ENCODE measurements at regions not wholly inside any gene's neighbourhood (a gene's known extent, or its start where the extent isn't known, plus 50 kb on each side); places are given as distances from the start of the nearest gene placed in this dataset.

DNA sequence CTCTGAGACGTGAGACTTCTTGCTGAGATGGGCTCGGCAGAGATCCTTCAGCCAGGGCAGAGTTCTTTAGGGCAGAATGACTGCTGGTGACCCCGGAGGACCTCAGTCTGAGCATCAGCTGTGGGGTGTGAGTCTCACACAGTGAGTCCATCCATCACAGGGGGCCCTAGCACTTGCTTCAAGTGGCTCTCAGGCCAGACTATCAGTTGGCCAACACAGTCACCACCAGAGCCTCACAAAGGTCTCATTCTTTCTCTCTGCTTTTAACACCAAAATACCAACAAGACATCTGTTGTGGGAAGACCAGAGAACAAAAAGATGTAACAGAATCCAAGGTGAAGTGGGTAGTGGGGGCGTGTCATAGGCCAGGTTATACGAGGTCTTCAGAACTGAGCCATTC lies 345.6 kb upstream of the NRP1 start:
- no TSS peak for BruUV-seq (replicated peaks)
- Mint-ChIP-seq H3K27ac (ENCODE audit: unreplicated experiment) (no peak overlapping the region), H3K4me1 (ENCODE audit: low read depth, unreplicated experiment) (no peaks in the 10 kb centered on the region), H3K4me3 (ENCODE audit: unreplicated experiment) (no peak overlapping the region), H3K27me3 (ENCODE audit: insufficient read depth, unreplicated experiment) (no peaks in the 10 kb centered on the region), H3K36me3 (ENCODE audit: insufficient read depth, unreplicated experiment) (no peaks in the 10 kb centered on the region), H3K9me3 (ENCODE audit: unreplicated experiment) (peaks cover 37% of the 10 kb centered on the region)
- no peak for DNase-seq
- Histone ChIP-seq H3K9me3 (peaks cover 7% of the 10 kb centered on the region), H3K36me3 (ENCODE audit: control insufficient read depth, insufficient read depth, low read length) (no peaks in the 10 kb centered on the region), H3K4me1 (no peaks in the 10 kb centered on the region), H3K27me3 (replicated peaks; ENCODE audit: control insufficient read depth, insufficient read depth, low read length) (no peaks in the 10 kb centered on the region), H3K4me3 (ENCODE audit: low read depth, low read length) (no peak overlapping the region)
- TF ChIP-seq, protein P1, sequence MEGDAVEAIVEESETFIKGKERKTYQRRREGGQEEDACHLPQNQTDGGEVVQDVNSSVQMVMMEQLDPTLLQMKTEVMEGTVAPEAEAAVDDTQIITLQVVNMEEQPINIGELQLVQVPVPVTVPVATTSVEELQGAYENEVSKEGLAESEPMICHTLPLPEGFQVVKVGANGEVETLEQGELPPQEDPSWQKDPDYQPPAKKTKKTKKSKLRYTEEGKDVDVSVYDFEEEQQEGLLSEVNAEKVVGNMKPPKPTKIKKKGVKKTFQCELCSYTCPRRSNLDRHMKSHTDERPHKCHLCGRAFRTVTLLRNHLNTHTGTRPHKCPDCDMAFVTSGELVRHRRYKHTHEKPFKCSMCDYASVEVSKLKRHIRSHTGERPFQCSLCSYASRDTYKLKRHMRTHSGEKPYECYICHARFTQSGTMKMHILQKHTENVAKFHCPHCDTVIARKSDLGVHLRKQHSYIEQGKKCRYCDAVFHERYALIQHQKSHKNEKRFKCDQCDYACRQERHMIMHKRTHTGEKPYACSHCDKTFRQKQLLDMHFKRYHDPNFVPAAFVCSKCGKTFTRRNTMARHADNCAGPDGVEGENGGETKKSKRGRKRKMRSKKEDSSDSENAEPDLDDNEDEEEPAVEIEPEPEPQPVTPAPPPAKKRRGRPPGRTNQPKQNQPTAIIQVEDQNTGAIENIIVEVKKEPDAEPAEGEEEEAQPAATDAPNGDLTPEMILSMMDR (IDR thresholded peaks at IDR 0.05; ENCODE audit: insufficient read depth in 1 of 2, low read depth in 1 of 2, low read length in 1 of 2, severe bottlenecking in 1 of 2, unreplicated experiment in 1 of 2): no peak
- ChIA-PET CTCF (no interaction called here), POLR2A (no interaction called here)
- intact Hi-C loops (cut with micrococcal nuclease; ENCODE audit: unreplicated experiment): no loop called here

DNA sequence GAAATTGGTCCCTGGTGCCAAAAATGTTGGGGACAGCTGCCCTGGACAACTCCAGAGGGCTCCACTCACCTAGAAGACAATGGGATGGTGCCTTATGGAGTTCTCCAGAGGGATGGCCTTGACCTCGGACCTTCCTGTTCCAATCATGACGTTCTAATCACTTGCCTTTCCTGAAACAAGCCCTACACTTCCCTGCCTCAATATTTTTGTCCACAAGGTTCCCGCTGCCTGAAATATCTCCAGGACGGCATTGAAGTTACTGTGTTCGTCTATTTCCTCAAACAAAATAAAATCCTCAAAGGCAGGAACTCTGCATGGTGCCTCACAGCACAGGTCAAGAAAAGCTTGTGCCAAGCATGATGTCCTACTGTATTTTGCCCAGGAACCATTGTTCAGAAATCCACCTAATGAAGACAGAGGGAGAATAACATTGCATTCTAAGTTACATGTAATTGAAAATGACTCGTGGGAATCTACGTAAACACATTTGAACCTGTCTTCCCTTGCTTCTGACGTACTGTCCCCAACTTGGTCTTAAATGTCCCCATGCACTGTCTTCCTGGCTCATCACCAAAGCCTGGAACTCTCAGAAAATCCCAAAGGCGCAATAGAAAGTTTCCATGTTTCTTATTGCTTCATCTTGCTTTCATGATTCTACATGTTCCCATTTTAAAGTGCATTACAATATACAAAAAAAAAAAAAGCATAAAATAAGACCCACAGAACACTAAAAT lies 342.3 kb upstream of the NRP1 start:
- H3K9me3 ChIP-seq: no peaks in the 10 kb centered on the region; the same call in none of the 2 replicates
- H3K4me3 Mint-ChIP-seq (ENCODE audit: unreplicated experiment): no peak overlapping the region
- DNase-seq: no peak
- H3K9me3 Mint-ChIP-seq (ENCODE audit: unreplicated experiment): peaks cover 37% of the 10 kb centered on the region
- H3K27me3 ChIP-seq (replicated peaks; ENCODE audit: control insufficient read depth, insufficient read depth, low read length): no peaks in the 10 kb centered on the region
- no TSS peak for BruUV-seq (replicated peaks)
- TF ChIP-seq, protein P1 (IDR thresholded peaks at IDR 0.05; ENCODE audit: insufficient read depth in 1 of 2, low read depth in 1 of 2, low read length in 1 of 2, severe bottlenecking in 1 of 2, unreplicated experiment in 1 of 2): no peak
- intact Hi-C loops (cut with micrococcal nuclease; ENCODE audit: unreplicated experiment): no loop called here
- no peaks in the 10 kb centered on the region for H3K36me3 Mint-ChIP-seq (ENCODE audit: insufficient read depth, unreplicated experiment)
- no peaks in the 10 kb centered on the region for H3K36me3 ChIP-seq (ENCODE audit: control insufficient read depth, insufficient read depth, low read length)
- H3K4me1 ChIP-seq: no peaks in the 10 kb centered on the region
- ChIA-PET POLR2A (no interaction called here), CTCF (no interaction called here)
- no peaks in the 10 kb centered on the region for H3K4me1 Mint-ChIP-seq (ENCODE audit: low read depth, unreplicated experiment)
- H3K27ac Mint-ChIP-seq (ENCODE audit: unreplicated experiment): no peak overlapping the region
- H3K27me3 Mint-ChIP-seq (ENCODE audit: insufficient read depth, unreplicated experiment): no peaks in the 10 kb centered on the region
- no peak overlapping the region for H3K4me3 ChIP-seq (ENCODE audit: low read depth, low read length)

DNA sequence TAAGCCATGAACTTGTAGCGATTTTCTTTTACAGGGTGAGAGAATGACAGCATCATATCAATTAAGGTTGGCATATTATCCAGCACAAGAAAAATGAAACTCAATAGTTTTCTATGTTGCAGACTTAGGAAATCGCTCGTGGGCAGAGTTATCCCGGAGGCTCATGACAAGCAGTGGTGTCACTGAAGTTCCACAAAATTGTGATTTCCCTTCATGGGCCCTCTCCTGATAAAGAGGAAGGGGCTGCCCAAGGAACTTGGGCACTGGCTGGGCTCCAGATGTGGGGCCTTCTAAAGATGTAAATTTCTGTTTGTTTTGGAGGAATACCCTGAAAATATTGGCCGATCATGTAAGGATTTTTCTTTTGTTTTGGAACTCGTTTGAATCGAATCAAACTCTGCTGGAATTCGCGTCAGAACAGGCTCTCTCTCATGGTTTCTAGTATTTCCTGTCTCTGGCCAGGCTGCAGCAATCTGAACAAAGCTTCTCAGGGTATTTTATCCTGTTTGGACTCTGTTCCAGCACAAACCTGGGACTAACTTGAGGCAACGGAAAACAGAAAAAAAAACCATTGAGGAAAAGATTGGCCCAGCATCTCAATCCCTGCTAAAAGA lies 340.6 kb upstream of the NRP1 start:
- POLR2A ChIA-PET: no interaction called here
- no peaks in the 10 kb centered on the region for H3K36me3 ChIP-seq (ENCODE audit: control insufficient read depth, insufficient read depth, low read length)
- H3K4me1 Mint-ChIP-seq (ENCODE audit: low read depth, unreplicated experiment): no peaks in the 10 kb centered on the region
- CTCF ChIA-PET: no interaction called here
- DNase-seq: no peak
- peaks cover 29% of the 10 kb centered on the region for H3K9me3 Mint-ChIP-seq (ENCODE audit: unreplicated experiment)
- no TSS peak for BruUV-seq (replicated peaks)
- no peaks in the 10 kb centered on the region for H3K36me3 Mint-ChIP-seq (ENCODE audit: insufficient read depth, unreplicated experiment)
- no peaks in the 10 kb centered on the region; the same call in 1 of the 2 replicates for H3K9me3 ChIP-seq
- no peak overlapping the region for H3K4me3 Mint-ChIP-seq (ENCODE audit: unreplicated experiment)
- H3K4me1 ChIP-seq: no peaks in the 10 kb centered on the region
- intact Hi-C loops (cut with micrococcal nuclease; ENCODE audit: unreplicated experiment): no loop called here
- H3K27me3 Mint-ChIP-seq (ENCODE audit: insufficient read depth, unreplicated experiment): no peaks in the 10 kb centered on the region
- H3K27ac Mint-ChIP-seq (ENCODE audit: unreplicated experiment): no peak overlapping the region
- TF ChIP-seq, protein P1 (IDR thresholded peaks at IDR 0.05; ENCODE audit: insufficient read depth in 1 of 2, low read depth in 1 of 2, low read length in 1 of 2, severe bottlenecking in 1 of 2, unreplicated experiment in 1 of 2): no peak
- H3K27me3 ChIP-seq (replicated peaks; ENCODE audit: control insufficient read depth, insufficient read depth, low read length): no peaks in the 10 kb centered on the region
- no peak overlapping the region for H3K4me3 ChIP-seq (ENCODE audit: low read depth, low read length)

All from Caco-2 (cell line).